GM19452 (cell line): ENCODE measurements at regions not wholly inside any gene's neighbourhood (a gene's known extent, or its start where the extent isn't known, plus 50 kb on each side); places are given as distances from the start of the nearest gene placed in this dataset.
"Not testable (repeated sequence)": the region's sequence is repeated elsewhere in the genome, so short reads cannot be mapped to it uniquely, and the experiment has no call there.

ENCODE experiments used
- ATAC-seq: cut with Tn5 transposase; IDR thresholded peaks from one replicate; pipeline ENCODE4 v1.9.1; 2021; ENCODE audit not compliant: unreplicated experiment

GRCh38 chr4:64216741-64217140 lies 192.5 kb downstream of the TECRL start:
- no peak for ATAC-seq

DNA sequence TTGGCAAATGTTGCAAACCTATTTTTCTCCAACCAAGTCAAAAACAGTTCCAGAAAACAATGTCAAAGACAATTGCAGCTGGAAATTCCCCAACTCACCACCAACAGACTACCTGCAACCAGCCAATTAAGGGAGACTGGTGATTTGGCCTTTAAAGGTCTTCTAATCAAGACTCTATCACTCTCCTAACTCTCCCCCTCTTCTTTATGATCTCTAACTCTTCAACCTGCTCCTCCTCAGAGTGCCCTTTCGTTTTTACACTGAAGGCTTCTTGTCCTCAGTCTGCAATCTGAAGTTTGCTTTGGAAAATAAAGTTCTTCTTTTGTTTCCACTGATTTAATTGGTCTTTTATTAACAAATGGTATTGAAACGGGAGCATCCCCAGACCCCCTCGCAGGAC lies 203.9 kb downstream of the TECRL start:
- no peak for ATAC-seq

DNA sequence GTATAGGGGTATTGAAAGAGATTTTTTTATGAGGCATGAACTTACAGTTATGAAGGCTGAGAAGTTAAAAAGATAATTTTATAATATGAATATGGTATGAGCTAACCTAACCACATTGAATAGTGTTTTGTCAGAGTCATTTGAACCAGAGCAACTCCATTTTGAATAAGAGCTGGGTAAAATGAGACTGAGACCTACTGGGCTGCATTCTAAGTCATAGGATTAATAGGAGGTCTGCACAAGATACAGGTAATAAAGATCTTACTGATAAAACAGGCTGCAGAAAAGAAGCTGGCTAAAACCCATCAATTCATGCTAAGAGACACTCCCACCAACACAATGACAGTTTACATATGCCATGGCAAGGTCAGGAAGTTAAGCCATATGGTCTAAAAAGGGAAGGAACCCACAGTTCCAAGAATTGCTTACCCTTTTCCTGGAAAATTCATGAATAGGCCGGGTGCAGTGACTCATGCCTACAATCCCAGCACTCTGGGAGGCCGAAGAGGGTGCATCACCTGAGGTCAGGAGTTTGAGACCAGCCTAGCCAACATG lies 209.2 kb downstream of the TECRL start:
- ATAC-seq: no peak

DNA sequence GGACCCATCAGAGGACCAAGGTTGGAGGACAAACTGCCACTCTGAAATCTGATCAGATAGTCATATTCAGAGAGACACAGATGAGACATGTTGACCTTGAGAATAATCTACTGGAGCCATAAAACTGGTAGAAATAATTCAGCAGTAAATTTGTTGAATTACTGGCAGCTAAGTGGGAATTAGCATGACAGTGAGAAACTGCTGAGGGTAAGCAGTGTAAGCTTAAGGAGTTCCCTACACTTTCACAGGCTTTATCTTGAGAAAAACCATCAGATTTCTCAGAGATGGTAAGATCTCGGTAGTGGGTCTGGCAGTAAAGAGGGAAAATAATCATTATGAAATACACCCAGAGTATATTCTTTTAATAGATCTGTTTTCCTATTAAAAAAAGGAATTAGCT lies 213.7 kb downstream of the TECRL start:
- ATAC-seq: no peak

- no peak for ATAC-seq
These were observed 216.4 kb downstream of the TECRL start for GRCh38 chr4:64192731-64193412.

- no peak for ATAC-seq
These were observed 234.9 kb downstream of the TECRL start for GRCh38 chr4:64174247-64174882.

DNA sequence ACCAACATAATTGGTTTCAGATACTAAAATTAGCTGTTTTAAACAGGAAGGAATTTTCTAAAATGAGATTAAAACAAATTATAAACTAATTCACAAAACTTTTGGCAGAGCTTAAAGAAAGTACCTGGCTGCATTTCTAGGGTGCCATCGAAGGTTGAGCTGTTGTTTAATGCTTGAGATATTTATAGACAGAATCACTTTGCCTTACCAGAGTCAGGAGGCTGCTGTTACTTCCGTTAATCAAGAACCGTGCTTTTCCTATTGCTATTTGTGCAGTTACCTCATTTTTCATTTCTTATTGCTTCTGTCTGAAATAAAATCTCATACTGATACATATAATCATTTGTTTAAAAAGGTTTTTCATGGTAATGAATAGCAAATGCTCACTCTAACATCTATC lies 242.9 kb downstream of the TECRL start:
- ATAC-seq: no peak

GRCh38 chr4:64158648-64159326 lies 250.5 kb downstream of the TECRL start:
- peak; percentile 78 for ATAC-seq

- no peak for ATAC-seq
These were observed 251.9 kb downstream of the TECRL start for GRCh38 chr4:64157397-64157796.

GRCh38 chr4:64156253-64156652 lies 253.0 kb downstream of the TECRL start:
- no peak for ATAC-seq

- no peak for ATAC-seq
These were observed 263.2 kb downstream of the TECRL start for GRCh38 chr4:64146030-64146429.

DNA sequence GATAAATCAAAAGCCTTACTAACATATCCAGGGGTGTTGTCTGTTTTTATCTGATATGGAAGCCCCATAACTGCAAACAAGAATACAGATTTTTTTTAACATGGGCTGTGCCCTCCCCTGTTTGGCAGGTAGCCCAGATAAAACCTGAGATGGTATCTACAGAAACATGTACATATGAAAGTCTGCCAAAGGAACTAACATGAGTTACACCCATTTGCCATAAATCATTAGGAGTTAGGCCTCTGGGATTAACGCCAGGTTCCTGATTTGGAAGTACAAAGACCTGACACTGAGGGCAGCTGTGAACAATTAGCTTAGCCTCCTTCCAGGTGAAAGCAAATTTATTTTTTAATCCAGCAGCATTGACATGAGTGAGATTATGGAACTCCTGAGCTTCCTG lies 264.3 kb downstream of the TECRL start:
- no peak for ATAC-seq

GRCh38 chr4:64130907-64131306 lies 278.3 kb downstream of the TECRL start:
- no peak for ATAC-seq

DNA sequence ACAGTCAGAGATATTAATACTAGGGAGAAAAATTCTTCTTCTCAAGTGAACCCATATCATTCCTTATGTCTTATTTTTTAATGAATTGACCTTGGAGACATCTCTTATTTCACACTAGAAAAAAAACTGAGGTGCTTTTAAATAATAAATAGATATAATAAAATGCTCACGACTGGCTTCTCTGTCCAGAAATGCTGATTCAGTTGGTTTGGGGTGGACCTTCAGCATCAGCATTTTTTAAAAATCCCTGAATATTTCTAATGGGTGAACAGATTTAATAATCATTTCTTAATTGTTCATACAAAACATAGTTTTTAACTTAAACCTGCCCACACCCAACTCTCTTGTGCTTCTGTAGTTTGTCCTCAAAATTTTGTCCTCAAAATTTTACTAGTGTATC lies 283.9 kb downstream of the TECRL start:
- ATAC-seq: no peak

DNA sequence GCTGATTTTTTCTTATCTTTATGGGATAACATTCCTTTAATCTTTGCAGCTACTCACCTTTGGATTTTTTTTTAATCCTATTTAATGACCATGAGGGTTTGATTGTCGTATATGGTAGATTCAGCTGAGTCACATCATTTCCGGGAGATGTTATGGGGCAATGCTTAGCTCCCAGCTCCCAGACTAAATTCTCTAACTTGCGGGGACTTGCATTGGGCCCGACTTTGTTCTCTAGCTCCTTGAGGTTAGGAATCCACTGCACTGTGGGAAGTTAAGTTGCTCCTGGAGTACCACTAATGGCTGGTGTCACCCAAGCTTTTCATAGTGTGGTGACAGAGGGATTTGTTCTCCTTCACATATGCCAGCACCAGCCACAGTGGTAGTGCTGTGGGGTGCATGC lies 287.4 kb downstream of the TECRL start:
- ATAC-seq: no peak

DNA sequence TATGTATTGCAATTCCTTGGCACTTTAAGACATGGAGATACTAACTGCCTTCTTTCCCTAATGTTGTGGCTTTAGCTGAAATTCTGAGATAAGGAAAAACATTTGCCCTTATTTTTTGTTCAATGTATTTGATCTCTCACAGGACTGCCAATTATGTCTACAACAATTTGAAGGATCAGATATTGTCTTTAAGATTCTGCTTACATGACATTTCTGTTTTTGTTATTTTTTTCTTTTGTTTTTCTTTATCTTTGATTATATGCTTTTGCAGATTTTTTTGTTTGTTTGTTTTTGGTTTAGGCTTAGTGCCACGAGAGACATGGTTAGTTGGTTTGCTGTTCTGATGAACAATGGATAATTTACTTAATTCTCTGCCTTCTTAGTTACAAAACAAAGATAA lies 303.3 kb downstream of the TECRL start:
- no peak for ATAC-seq

- ATAC-seq: no peak
These were observed 313.9 kb downstream of the TECRL start for GRCh38 chr4:64095398-64095797.

DNA sequence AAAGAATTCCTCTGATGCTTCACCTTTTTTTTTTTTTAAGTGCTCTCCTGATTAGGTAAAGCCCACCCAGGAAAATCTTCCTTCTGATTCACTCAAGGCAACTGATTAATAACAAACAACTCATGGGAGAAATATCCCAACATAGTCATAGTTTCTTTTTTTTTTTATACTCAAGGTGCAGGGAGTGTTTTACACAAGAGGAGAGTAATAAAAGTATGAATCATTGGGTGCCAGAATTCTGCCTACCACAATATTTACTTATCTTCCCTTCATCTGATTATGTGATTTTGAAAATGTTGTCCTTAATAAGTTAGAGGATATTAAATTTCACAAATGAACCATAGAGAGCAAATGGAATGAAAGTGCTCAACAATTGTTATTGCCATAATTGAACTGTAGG lies 329.9 kb downstream of the TECRL start:
- ATAC-seq: no peak

DNA sequence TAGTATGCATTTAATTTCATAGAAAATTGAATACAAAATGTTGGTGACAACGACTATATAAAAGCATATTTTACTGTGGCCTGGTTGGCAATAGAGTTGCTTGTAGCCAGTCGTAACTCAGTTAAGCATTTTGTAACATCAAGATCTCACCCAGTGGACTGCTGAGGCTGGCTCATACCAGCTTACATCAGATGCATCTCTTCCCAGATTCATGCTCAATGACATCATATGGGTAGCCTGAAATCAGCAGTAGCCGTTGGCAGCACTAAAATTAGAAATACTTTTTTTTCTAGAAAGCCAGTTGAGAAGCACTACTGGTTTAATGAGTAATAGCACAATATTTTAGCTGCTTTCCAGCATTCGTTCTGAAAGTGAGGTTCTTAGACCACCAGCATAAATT lies 341.2 kb downstream of the TECRL start:
- ATAC-seq: no peak

- ATAC-seq: no peak
These were observed 346.3 kb downstream of the TECRL start for GRCh38 chr4:64062991-64063390.

DNA sequence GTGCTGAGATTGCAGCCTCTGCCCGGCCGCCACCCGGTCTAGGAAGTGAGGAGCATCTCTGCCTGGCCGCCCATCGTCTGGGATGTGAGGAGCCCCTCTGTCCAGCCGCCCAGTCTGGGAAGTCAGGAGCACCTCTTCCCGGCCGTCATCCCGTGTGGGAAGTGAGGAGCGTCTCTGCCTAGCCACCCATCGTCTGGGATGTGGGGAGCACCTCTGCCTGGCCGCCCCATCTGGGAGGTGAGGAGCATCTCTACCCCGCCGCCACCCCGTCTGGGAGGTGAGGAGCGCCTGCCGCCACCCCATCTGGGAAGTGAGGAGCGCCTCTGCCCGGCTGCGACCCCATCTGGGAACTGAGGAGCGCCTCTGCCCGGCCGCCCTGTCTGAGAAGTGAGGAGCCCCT lies 372.2 kb downstream of the TECRL start:
- ATAC-seq: not testable (repeated sequence)

GRCh38 chr4:64022560-64022959 lies 386.7 kb downstream of the TECRL start:
- no peak for ATAC-seq
